ENCODE measurements at regions not wholly inside any gene's neighbourhood (a gene's known extent, or its start where the extent isn't known, plus 50 kb on each side); places are given as distances from the start of the nearest gene placed in this dataset.

- TF ChIP-seq ZSCAN16 (tag by site-specific recombination; IDR thresholded peaks at IDR 0.05) (no peak), ZBTB48 (tag by site-specific recombination; IDR thresholded peaks at IDR 0.05) (no peak)
Observed at GRCh38 chr10:93250010-93250409, 176.3 kb downstream of the CYP26A1 start.
